Anterior cingulate cortex (tissue), 58 donors: ENCODE measurements at regions not wholly inside any gene's neighbourhood (a gene's known extent, or its start where the extent isn't known, plus 50 kb on each side); places are given as distances from the start of the nearest gene placed in this dataset.
"Not testable (repeated sequence)": the region's sequence is repeated elsewhere in the genome, so short reads cannot be mapped to it uniquely, and the experiment has no call there.

Experiments
- DNase-seq, 58 donors: peaks; one replicate each; lab custom pipeline; 2025; lab: John Stamatoyannopoulos, UW

DNA sequence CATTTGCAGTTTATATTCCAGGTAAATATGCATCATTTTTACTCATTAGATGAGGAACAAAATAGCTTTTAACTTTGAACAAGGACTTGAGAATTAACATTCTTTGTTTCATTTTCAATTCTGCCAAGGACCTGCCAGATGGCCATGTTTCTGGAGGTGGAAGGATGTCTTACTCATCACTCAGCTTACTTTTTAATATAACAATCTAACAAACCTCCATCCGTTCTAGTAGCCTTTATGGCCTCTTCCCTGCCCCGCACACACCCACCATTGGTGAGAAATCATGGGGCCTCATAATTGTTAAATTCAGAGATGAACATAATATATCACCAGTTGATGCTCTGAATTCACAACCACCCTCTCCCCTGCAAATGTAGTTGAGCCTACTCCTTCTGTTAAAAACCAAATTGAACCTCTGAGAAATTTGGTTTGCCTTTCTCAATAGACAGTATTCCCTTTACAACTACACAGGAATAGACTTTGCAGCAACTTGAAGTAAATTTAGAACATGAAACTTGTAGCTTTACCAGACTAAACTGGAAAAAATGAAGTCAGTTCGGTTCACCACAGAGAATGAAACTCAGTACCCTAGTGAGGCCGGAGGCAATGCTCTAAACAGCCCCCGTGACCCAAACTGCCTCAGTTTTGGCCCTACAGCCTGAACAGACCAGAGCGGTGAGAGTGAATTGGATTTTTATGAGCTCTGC lies 50.1 kb upstream of the ACSL4 start:
- peak in 1 of 58 donors; percentile 0 for DNase-seq

DNA sequence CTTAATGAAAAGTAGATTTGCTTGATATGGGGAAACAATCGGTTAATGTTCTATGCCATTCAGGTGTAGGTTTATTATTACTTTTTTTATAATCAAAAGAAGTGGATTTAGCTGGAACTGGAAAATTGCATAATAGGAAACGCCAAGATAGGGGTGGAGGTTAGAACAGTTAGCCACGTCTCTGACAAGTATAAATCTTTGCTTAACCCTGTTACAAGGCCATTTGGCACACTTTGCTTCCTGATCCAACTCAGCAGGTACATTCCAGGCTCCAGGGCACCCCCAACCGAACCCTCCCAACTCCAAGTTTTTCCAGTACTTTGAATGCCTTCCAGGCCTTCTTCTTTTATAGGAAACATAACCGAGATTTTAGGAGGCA lies 50.6 kb upstream of the ACSL4 start:
- no peak for DNase-seq

DNA sequence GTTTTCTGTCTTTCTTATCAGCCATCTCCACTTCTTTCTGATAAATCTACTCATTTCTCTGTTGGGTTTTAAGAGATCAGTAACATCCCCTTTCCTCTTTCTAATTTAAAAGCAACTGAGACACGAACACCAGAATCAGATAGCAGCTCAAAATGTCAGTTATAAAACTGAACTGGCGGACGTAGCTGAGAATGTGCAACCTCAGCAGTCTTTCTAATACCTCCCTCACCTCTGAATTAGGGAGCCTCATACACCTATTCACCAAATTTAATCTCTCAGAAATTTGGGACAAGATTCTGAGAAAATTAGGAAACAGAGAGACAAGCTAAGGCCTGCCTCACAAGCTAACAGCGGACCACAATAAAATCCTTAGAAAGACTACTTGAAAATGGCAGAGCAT lies 52.0 kb upstream of the ACSL4 start:
- DNase-seq: no peak

- not testable (repeated sequence) for DNase-seq
Observed at GRCh38 chrX:109790511-109790910, 57.5 kb upstream of the ACSL4 start.

GRCh38 chrX:109793191-109793590 lies 60.1 kb upstream of the ACSL4 start:
- DNase-seq: no peak

- DNase-seq: no peak
Observed at GRCh38 chrX:109795682-109796081, 62.6 kb upstream of the ACSL4 start.

GRCh38 chrX:109797311-109797975 lies 64.4 kb upstream of the ACSL4 start:
- DNase-seq: no peak

GRCh38 chrX:109812236-109812635 lies 79.2 kb upstream of the ACSL4 start:
- DNase-seq: no peak

- DNase-seq: no peak
Observed at GRCh38 chrX:109813236-109813635, 80.2 kb upstream of the ACSL4 start.

DNA sequence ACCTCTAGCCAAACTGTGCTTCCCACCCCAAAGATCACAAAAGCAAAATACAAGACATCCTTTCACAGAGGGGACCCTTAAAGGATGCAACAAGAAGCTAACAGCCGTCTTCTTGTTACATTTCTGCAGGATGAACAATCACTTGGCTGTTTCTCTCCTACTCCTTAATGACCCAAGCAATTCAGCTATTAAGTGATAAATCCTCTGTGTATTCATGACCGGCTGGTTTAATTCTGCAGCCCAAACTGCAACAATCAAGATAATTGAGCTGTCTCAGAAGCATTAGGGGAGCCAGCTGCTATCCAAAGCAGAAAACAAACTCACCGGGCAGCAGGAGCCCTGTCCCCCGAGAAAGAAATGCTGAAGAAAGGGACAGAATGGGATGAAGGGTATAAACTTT lies 85.9 kb upstream of the ACSL4 start:
- no peak for DNase-seq

- no peak for DNase-seq
Observed at GRCh38 chrX:109822861-109823260, 89.8 kb upstream of the ACSL4 start.

GRCh38 chrX:109826954-109827708 lies 94.1 kb upstream of the ACSL4 start:
- no peak for DNase-seq

DNA sequence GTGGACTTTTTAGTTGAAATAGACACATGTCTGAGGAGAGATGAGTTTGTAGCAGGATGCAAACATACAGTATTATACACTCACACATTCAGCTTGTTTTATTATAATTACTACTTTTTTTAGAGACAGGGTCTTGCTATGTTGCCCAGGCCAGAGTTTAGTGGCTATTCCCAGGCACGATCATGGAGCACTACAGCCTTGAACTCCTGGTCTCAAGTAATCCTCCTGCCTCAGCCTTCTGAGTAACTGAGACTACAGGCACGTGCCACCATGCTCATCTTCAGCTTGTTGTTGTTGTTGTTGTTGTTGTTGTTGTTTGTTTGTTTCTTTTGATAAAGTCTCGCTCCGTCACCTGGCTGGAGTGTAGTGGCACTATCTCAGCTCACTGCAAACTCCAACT lies 94.7 kb upstream of the ACSL4 start:
- DNase-seq: no peak

DNA sequence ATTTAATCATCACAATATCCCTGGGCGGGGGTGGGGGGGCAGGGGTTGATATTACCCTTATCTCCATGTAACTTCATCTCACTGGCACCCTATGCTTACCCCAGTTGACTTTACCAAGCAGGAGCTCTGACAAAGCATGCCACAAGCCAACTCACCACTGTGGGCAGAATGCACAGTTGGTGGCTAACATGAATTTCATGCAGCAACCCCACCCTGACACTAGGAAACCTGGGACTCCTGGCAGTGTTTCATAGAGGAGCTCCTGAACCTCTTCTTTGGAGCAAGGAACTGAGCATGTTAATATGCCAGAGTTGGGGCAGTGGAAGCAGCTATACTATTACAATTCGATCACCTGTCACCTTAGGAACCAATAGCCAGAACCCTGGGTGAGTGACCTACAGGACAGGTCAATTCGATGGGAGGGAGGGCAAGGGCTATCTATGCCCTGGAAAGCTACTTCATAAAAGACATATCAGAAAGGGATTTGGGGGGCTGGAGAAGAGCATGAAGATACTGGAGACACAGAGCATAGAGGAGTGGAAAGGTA lies 97.2 kb upstream of the ACSL4 start:
- DNase-seq: no peak

- no peak for DNase-seq
Observed at GRCh38 chrX:109830704-109831206, 97.7 kb upstream of the ACSL4 start.

DNA sequence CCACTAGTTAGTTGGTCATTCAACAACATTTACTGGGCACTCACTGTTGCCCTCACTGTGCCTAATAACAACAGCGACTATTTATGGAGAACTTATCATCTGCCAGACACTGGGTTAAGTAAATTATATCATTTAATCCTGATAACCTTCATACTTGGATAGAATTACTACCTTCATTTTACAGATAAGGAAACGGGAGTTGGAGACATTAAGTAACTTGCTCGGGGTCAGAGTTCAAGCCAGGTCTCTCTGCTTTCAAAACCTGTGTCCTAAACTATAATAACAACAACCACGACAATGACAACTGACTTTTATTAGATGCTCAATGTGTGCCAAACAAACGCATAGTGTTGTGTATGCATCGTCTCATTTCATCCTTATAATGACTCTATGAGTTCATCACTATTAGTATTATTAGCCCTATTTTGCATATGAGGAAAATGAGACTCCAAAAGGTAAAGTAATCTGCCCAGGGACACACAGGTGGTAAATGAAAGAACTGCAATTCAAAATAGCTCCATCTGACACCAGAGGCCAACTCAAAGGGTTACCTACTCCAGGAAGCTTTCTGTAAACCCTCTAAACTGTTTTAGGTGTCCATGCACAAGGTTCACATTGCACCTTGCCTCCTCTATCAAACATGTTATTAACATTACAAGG lies 98.4 kb upstream of the ACSL4 start:
- DNase-seq: no peak

GRCh38 chrX:109839694-109840567 lies 106.9 kb upstream of the ACSL4 start:
- DNase-seq: peak in 2 of 58 donors; percentile 22 to 32

GRCh38 chrX:109840585-109840984 lies 107.5 kb upstream of the ACSL4 start:
- DNase-seq: peak in 19 of 58 donors; percentile 0 to 32 (median 2)

DNA sequence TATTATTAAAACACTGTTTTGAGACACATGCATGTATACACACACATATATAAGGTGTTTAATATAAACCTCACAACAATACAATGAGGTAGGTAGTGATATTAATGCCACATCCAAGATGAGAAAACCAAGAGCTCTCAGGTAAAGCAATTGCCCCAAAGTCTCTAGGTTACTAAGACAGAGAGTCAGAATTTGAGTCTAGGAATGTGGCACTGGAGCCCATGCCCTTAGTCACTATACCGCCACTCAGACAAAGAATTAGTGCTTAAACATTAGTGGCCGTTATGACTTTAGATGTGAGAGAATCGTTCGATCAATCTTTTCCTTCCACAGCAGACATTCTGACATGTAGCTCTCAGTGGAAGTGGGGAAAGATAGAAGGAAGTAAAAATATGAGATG lies 108.2 kb upstream of the ACSL4 start:
- no peak for DNase-seq
